ENCODE measurements at regions not wholly inside any gene's neighbourhood (a gene's known extent, or its start where the extent isn't known, plus 50 kb on each side); places are given as distances from the start of the nearest gene placed in this dataset.

GRCh38 chr3:146781059-146781458, 175.9 kb upstream of the PLSCR5 start:
- TF ChIP-seq CTCF (conservative IDR thresholded peaks at IDR 0.05; ENCODE audit: low read length), result no peak
- TF ChIP-seq EZH2phosphoT487 (IDR thresholded peaks at IDR 0.05; ENCODE audit: borderline replicate concordance), result no peak
